ENCODE measurements at regions not wholly inside any gene's neighbourhood (a gene's known extent, or its start where the extent isn't known, plus 50 kb on each side); places are given as distances from the start of the nearest gene placed in this dataset.

DNA sequence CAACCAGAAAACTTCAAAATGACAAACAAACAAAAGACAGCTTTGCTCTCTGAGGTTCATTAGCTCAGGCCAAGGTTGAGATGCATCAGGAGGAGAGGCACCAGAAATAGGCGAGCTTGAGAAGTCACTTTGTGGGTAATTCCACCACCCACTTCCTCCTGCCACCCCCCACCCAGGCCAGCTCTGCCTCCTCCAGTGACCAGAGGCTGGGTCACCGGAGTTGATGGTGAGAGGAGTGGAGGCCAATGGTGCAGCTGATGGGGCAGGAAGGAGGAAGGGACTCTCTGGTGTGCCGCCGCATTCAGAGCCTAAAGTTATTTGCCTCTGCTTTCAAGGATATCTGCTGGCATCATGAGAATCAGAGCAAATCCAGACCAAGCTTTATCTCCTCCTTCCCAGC, 73.8 kb upstream of the ASTN2 start:
- Histone ChIP-seq H4K91ac (replicated peaks; ENCODE audit: insufficient read length, low read length) (no peak overlapping the region), H3K9ac (replicated peaks in 1 of 4; ENCODE audit: extremely low read depth in 1 of 4, low read depth in 3 of 4, low read length in 3 of 4) (no peak overlapping the region), H2BK15ac (ENCODE audit: low read length) (no peak overlapping the region), H4K8ac (ENCODE audit: extremely low read depth, insufficient read depth, low read length) (no peak overlapping the region), H3K27me3 (replicated peaks in 1 of 4; ENCODE audit: control insufficient read depth in 3 of 4, extremely low read depth in 1 of 4, insufficient read depth in 3 of 4, low read length in 3 of 4) (no peaks in the 10 kb centered on the region), H3K27ac (ENCODE audit: low read depth, low read length) (no peak overlapping the region), H3K18ac (ENCODE audit: extremely low read depth, low read length) (no peak overlapping the region), H3K23me2 (ENCODE audit: low read depth, low read length) (no peaks in the 10 kb centered on the region), H3K79me2 (ENCODE audit: control insufficient read depth in 1 of 2, insufficient read depth in 2 of 2, low read length in 2 of 2) (no peaks in the 10 kb centered on the region), H3K4me1 (replicated peaks in 1 of 4; ENCODE audit: control insufficient read depth in 3 of 4, insufficient read depth in 4 of 4, low read length in 3 of 4) (peaks cover 0 to 8% (median 0%) of the 10 kb centered on the region in 4 experiments; a peak in 3 of 7 replicates), H3K56ac (replicated peaks; ENCODE audit: insufficient read length, low read depth, low read length) (no peak overlapping the region), H3K14ac (ENCODE audit: insufficient read length) (no peak overlapping the region), H2BK120ac (replicated peaks; ENCODE audit: low read depth, low read length) (no peak overlapping the region), H2BK5ac (ENCODE audit: low read depth, low read length) (no peak overlapping the region), H2AK5ac (ENCODE audit: low read depth, low read length) (no peak overlapping the region), H3K36me3 (ENCODE audit: control insufficient read depth in 2 of 4, insufficient read depth in 4 of 4, low read length in 3 of 4) (no peaks in the 10 kb centered on the region), H3K4ac (replicated peaks; ENCODE audit: insufficient read length, low read depth, low read length) (no peak overlapping the region), H3K79me1 (ENCODE audit: low read depth, low read length) (no peaks in the 10 kb centered on the region), H3K4me2 (ENCODE audit: insufficient read depth in 1 of 2, low read depth in 2 of 2, low read length in 2 of 2) (no peak overlapping the region), H2BK12ac (ENCODE audit: low read depth, low read length) (no peak overlapping the region), H2AFZ (ENCODE audit: low read length) (no peak overlapping the region), H2BK20ac (ENCODE audit: low read length) (no peak overlapping the region), H3K9me3 (ENCODE audit: insufficient read depth in 2 of 2, low read depth in 1 of 2, low read length in 1 of 2) (no peaks in the 10 kb centered on the region), H4K20me1 (replicated peaks in 1 of 2; ENCODE audit: control insufficient read depth in 1 of 2, insufficient read depth in 2 of 2, low read length in 2 of 2) (no peaks in the 10 kb centered on the region), H4K5ac (ENCODE audit: insufficient read length, low read depth, low read length) (no peak overlapping the region), H3K23ac (ENCODE audit: insufficient read length) (no peak overlapping the region), H3K4me3 (ENCODE audit: extremely low read depth in 1 of 4, insufficient read depth in 2 of 4, low read depth in 3 of 4, low read length in 4 of 4) (no peak overlapping the region)
- WGBS, 2 experiments (ENCODE audit: extremely low coverage in 1 of 2, insufficient coverage in 1 of 2, insufficient read length in 1 of 2, insufficient replicate concordance in 2 of 2, low coverage in 1 of 2, low lambda C conversion rate in 2 of 2, missing lambda C conversion rate in 1 of 2), result 96% methylated on average over 4 of the region's 4 CpGs; no CpG with 5 or more reads in 1 of the 2 experiments
- ChIA-PET POLR2A (ENCODE audit: partially characterized antibody) (no interaction called here), CTCF (ENCODE audit: partially characterized antibody) (interaction anchor here (0.6 to 3.2 kb wide), 18 partner anchors 14 to 1540 kb away, joined by 3 to 24 read pairs (median 6); no protein-coding TSS in a partner anchor)
- DNase-seq (ENCODE audit: low read depth in 1 of 2, low spot score in 2 of 2) (no peak), FAIRE-seq (no peak)
- TF ChIP-seq POLR2A (IDR thresholded peaks at IDR 0.05; ENCODE audit: control extremely low read depth in 1 of 2, low read depth in 2 of 2, low read length in 2 of 2) (no peak), HDAC6 (IDR thresholded peaks at IDR 0.05; ENCODE audit: low read depth, low read length) (no peak), CHD1 (IDR thresholded peaks at IDR 0.05; ENCODE audit: low read depth, low read length) (no peak), SP4 (IDR thresholded peaks at IDR 0.05; ENCODE audit: low read length) (no peak), SIX5 (IDR thresholded peaks at IDR 0.05; ENCODE audit: low read depth, low read length) (no peak), MAFK (IDR thresholded peaks at IDR 0.05; ENCODE audit: low read depth, low read length) (no peak), PHF8 (conservative IDR thresholded peaks at IDR 0.05; ENCODE audit: low read depth, low read length) (no peak), RFX5 (IDR thresholded peaks at IDR 0.05; ENCODE audit: borderline replicate concordance, low read depth, low read length) (no peak)
- TF ChIP-seq, protein P1, sequence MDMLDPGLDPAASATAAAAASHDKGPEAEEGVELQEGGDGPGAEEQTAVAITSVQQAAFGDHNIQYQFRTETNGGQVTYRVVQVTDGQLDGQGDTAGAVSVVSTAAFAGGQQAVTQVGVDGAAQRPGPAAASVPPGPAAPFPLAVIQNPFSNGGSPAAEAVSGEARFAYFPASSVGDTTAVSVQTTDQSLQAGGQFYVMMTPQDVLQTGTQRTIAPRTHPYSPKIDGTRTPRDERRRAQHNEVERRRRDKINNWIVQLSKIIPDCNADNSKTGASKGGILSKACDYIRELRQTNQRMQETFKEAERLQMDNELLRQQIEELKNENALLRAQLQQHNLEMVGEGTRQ (IDR thresholded peaks at IDR 0.05; ENCODE audit: low read length), result no peak
